BJ (cell line): ENCODE measurements at regions not wholly inside any gene's neighbourhood (a gene's known extent, or its start where the extent isn't known, plus 50 kb on each side); places are given as distances from the start of the nearest gene placed in this dataset.
"Not testable (repeated sequence)": the region's sequence is repeated elsewhere in the genome, so short reads cannot be mapped to it uniquely, and the experiment has no call there.

ENCODE experiments used
- CTCF ChIA-PET: fragments of 350-600 bp; formaldehyde crosslinking; extraction: SDS; loops from one replicate; lab custom pipeline; 2021; ENCODE audit warnings: antibody characterized with exemption, inconsistent platforms; lab: Yijun Ruan, JAX
- POLR2A ChIA-PET: fragments of 300-600 bp; sonication (Branson Sonifier 250); formaldehyde crosslinking; extraction: SDS; loops from one replicate; lab custom pipeline; 2021; ENCODE audit warnings: antibody characterized with exemption; lab: Charles Lee
- DNase-seq: peaks from one replicate; pipeline ENCODE4 v3.0.0-alpha.2; 2011; ENCODE audit warnings: low read depth
- H3K27me3 ChIP-seq: 2 replicates; pipeline ENCODE4 v1.6.0; 2011; ENCODE audit warnings: low read length; ENCODE audit not compliant: control insufficient read depth, insufficient read depth
- H3K36me3 ChIP-seq: 2 replicates; pipeline ENCODE4 v1.5.1; 2011; ENCODE audit warnings: low read length; ENCODE audit not compliant: control insufficient read depth, insufficient read depth
- H3K4me3 ChIP-seq: 2 replicates; pipeline ENCODE4 v1.5.1; 2011; ENCODE audit warnings: low read depth, mild to moderate bottlenecking, control low read depth, low read length
- CTCF ChIP-seq: IDR thresholded peaks from 2 replicates; pipeline ENCODE4 v1.5.1; 2011; ENCODE audit warnings: low read depth, mild to moderate bottlenecking, control low read depth, inconsistent platforms, low read length, moderate library complexity; ENCODE audit not compliant: insufficient read depth

DNA sequence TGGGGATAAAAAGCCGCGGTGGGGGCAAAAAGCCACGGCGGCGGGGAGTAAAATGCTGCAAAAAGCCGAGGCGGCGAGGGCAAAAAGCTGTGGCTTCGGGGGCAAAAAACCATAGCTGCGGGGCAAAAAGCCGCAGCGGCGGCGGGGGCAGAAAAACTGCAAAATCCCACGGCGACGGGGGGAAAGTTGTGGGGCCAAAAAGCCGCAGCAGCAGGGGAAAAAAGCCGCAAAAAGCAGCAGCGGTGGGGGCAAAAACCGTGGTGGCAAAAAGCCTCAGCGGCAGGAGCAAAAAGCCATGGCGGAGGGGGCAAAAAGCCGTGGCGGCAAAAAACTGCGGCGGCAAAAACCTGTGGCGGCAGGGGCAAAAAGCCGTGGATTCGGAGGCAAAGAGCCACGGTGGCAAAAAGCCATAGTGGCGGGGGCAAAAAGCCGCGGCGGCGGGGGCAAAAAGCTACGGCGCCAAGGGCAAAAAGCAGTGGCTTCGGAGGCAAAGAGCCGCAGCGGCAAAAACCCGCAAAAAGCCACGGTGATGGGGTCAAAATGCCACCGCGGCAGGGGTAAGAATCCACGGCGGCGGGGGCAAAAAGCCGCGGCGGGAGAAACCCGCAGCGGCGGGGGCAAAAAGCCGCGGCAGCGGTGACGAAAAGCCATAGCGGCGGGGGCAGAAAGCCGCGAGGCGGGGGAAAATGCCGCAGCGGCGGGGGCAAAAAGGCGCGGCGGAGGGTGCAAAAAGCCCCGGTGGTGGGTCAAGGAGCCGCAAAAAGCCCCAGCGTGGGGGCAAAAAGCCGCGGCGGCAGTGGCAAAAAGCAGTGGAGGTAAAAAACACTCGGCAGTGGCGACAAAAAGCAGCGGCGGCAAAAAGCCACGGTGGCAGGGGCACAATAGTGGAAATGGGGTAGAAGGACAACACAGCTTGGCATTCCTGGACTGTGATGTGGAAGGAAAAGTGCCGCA is 192.8 kb downstream of the SHCBP1 start:
- no peaks in the 10 kb centered on the region for H3K27me3 ChIP-seq
- no peak for DNase-seq
- no peaks in the 10 kb centered on the region for H3K36me3 ChIP-seq
- CTCF ChIA-PET, result no interaction called here
- H3K4me3 ChIP-seq, result no peak overlapping the region
- TF ChIP-seq CTCF, result no peak
- POLR2A ChIA-PET, result no interaction called here

GRCh38 chr16:46427340-46428107 is 193.7 kb downstream of the SHCBP1 start:
- no peak for DNase-seq
- Histone ChIP-seq H3K4me3 (no peak overlapping the region), H3K36me3 (no peaks in the 10 kb centered on the region), H3K27me3 (no peaks in the 10 kb centered on the region)
- CTCF ChIA-PET, result no interaction called here
- TF ChIP-seq CTCF, result no peak
- POLR2A ChIA-PET, result no interaction called here

- no peak overlapping the region for H3K4me3 ChIP-seq
- ChIA-PET CTCF (no interaction called here), POLR2A (no interaction called here)
- DNase-seq, result no peak
- no peaks in the 10 kb centered on the region for H3K36me3 ChIP-seq
- no peaks in the 10 kb centered on the region for H3K27me3 ChIP-seq
- no peak for TF ChIP-seq CTCF
Observed at GRCh38 chr16:46426336-46426735, 194.8 kb downstream of the SHCBP1 start.

DNA sequence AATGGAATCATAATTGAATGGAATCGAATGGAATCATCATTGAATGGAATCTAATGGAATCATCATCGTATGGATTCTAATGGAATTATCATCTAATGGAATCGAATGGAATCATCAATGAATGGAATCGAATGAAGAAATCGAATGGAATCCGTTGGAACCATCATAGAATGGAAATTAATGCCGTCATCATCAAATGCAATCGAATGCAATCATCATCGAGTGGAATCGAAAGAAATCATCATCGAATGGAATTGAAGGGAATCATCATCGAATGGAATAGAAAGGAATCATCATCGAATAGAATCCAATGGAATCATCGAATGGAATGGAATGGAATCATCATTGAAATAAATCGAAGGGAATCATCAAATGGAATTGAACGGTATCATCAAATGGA is 217.2 kb downstream of the SHCBP1 start:
- ChIA-PET POLR2A (no interaction called here), CTCF (no interaction called here)
- no peak for TF ChIP-seq CTCF
- H3K27me3 ChIP-seq, result no peaks in the 10 kb centered on the region
- no peaks in the 10 kb centered on the region for H3K36me3 ChIP-seq
- DNase-seq, result no peak
- H3K4me3 ChIP-seq, result no peak overlapping the region

DNA sequence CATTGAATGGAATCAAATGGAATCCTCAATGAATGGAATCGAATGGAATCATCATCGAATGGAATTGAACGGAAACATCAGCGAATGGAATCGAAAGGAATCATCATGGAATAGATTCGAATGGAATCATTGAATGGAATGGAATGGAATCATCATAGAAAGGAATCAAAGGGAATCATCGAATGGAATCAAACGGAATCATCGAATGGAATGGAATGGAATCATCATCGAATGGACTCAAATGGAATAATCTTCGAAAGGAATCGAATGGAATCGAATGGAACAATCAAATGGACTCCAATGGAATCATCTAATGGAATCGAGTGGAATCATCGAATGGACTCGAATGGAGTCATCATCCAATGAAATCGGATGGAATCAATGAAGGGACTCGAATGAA is 222.6 kb downstream of the SHCBP1 start:
- H3K27me3 ChIP-seq, POLR2A ChIA-PET, DNase-seq, CTCF ChIA-PET, H3K36me3 ChIP-seq, H3K4me3 ChIP-seq: not testable (repeated sequence)

DNA sequence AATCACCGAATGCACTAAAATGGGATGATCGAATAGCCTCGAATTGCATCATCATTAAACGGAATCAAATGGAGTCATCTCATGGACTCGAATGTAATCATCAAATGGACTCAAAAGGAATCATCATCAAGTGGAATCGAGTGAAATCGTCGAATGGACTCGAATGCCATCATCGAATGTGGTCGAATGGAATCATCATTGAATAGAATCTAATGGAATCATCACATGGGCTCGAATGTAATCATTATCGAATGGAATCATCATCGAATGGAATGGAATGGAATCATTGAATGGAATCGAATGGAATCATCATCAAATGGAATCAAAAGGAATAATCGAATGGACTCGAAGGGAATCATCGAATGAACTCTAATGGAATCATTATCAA is 224.3 kb downstream of the SHCBP1 start:
- H3K36me3 ChIP-seq, H3K27me3 ChIP-seq, DNase-seq, CTCF ChIA-PET, POLR2A ChIA-PET, H3K4me3 ChIP-seq: not testable (repeated sequence)

DNA sequence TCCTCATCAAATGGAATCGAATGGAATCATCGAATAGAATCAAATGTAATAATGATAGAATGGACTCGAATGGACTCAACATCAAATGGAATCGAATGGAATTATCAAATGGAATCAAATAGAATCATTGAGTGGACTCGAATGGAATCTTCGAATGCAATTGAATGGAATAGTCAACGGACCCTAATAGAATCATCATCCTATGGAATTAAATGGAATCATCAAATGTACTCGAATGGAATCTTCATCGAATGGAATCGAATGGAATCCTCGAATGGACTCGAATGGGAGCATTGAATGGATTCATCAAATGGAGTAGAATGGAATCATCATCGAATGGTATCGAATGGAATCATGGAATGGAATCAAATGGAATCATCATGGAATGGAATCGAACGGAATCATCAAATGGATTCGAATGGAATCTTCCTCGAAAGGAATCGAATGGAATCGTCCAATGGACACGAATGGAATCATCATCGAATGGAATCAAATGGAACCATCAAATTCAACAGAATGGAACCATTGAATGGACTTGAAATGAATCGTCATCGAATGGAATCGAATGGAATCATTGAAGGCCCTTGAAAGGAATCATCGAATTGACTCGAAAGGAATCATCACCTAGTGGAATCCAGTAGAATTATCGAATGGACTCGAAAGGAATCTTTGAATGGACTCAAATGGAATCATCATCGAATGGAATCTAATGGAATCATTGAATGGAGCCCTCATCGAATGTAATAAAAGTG is 224.9 kb downstream of the SHCBP1 start:
- H3K27me3 ChIP-seq, CTCF ChIA-PET, POLR2A ChIA-PET, H3K4me3 ChIP-seq, DNase-seq, H3K36me3 ChIP-seq: not testable (repeated sequence)

- H3K4me3 ChIP-seq, POLR2A ChIA-PET, DNase-seq, CTCF ChIA-PET, H3K27me3 ChIP-seq, H3K36me3 ChIP-seq: not testable (repeated sequence)
Observed at GRCh38 chr16:46395391-46395921, 225.7 kb downstream of the SHCBP1 start.
